Transverse colon (tissue), 4 donors: ENCODE measurements at regions not wholly inside any gene's neighbourhood (a gene's known extent, or its start where the extent isn't known, plus 50 kb on each side); places are given as distances from the start of the nearest gene placed in this dataset.
"Not testable (repeated sequence)": the region's sequence is repeated elsewhere in the genome, so short reads cannot be mapped to it uniquely, and the experiment has no call there.

Experiments used
- DNase-seq: peaks from one replicate; pipeline ENCODE4 v3.0.0-alpha.2; 2019
- H3K27ac ChIP-seq, 4 donors: fragments of 200-600 bp; sonication (generic); 2 replicates each; pipeline ENCODE4 v1.5.1; 2016 to 2018; ENCODE audit warnings: inconsistent platforms in 4 of 4
- H3K27me3 ChIP-seq: fragments of 200-600 bp; sonication (generic); 2 replicates; pipeline ENCODE4 v1.5.1; 2017; ENCODE audit warnings: inconsistent platforms
- H3K36me3 ChIP-seq, 4 donors: fragments of 200-600 bp; sonication (generic); 2 replicates each; pipeline ENCODE4 v1.5.1; 2017 to 2019; ENCODE audit warnings: inconsistent platforms in 4 of 4
- H3K4me1 ChIP-seq, 4 donors: fragments of 200-600 bp; sonication (generic); 2 replicates each; pipeline ENCODE4 v1.5.1; 2017 to 2020; ENCODE audit warnings: inconsistent platforms in 4 of 4
- H3K4me3 ChIP-seq, 4 donors: fragments of 200-600 bp; sonication (generic); 1 replicate in 1 of 4; 2 replicates in 3 of 4; pipeline versions ENCODE4 v1.5.1 to v1.6.1; 2017 to 2019; ENCODE audit warnings: inconsistent platforms in 4 of 4
- H3K9me3 ChIP-seq, 2 donors: fragments of 200-600 bp; sonication (generic); 2 replicates each; pipeline ENCODE4 v1.5.1; 2017 to 2019; ENCODE audit warnings: inconsistent platforms in 2 of 2
- EP300 ChIP-seq: sonication (generic); formaldehyde crosslinking; IDR thresholded peaks from one replicate; pipeline ENCODE4 v1.6.1; 2017; ENCODE audit warnings: antibody characterized with exemption, low read depth
- POLR2A ChIP-seq: fragments of 450-650 bp; IDR thresholded peaks from one replicate; pipeline ENCODE4 v1.6.1; 2016; ENCODE audit warnings: antibody characterized with exemption, mild to moderate bottlenecking, moderate library complexity
- POLR2AphosphoS5 ChIP-seq, 3 donors: sonication (generic); formaldehyde crosslinking; IDR thresholded peaks; one replicate each; pipeline ENCODE4 v1.6.1; 2016; ENCODE audit warnings: antibody characterized with exemption in 3 of 3
- WGBS, 2 donors: methylation state at CpG; one replicate each; pipeline ENCODE4 v1.1.5; 2018; ENCODE audit warnings: low coverage in 1 of 2; 5-methylcytosine and 5-hydroxymethylcytosine counted together
- in situ Hi-C, 4 donors: fragments of 200-750 bp; cut with MboI; loops; one replicate each; pipeline versions ENCODE4 v1.15.0 to v1.15.1; 2017; ENCODE audit warnings: low sequenced_read_pairs in 3 of 4, low pct_ligation_motif_present in 1 of 4, low pct_unique_long_range_greater_than_20kb in 1 of 4
- intact Hi-C: fragments of 100-400 bp; cut with DNase I; formaldehyde crosslinking; loops from one replicate; pipeline ENCODE4 v1.15.1; 2023; ENCODE audit warnings: low total_unique reads
- TF ChIP-seq, protein P1 (sequence below), 5 experiments: fragments of 200-600 bp in 3 of 5; fragments of 450-650 bp in 2 of 5; sonication (generic) in 3 of 5; IDR thresholded peaks; 1 replicate in 2 of 5; 2 replicates in 3 of 5; pipeline ENCODE4 v1.5.1; 2016 to 2017; ENCODE audit warnings: antibody characterized with exemption in 5 of 5, inconsistent platforms in 3 of 5, mild to moderate bottlenecking in 2 of 5, moderate library complexity in 1 of 5

DNA sequence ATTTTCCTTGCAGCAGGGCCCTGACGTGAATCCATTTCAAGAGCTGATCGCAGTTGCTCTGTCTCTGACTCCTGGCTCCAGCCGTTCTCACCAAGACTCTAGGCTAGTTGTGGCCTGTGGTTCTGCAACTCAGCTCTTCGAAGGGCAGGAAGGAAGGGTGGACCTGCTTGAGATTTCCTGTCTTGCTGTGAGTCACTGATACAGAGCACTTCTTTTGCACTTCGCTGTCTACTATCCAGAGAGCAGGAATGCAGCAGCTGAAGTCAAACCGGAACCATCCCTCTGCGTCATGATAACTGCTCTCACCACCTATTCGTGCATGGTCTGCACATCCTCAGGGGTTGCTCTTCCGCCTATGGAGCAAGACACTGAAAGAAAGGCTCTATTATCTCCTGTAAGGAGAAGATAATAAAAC, 59.7 kb downstream of the RAP2B start:
- Histone ChIP-seq H3K27me3 (no peaks in the 10 kb centered on the region), H3K9me3 (no peaks in the 10 kb centered on the region), H3K4me1 (peaks cover 0 to 3% (median 0%) of the 10 kb centered on the region in 4 donors), H3K36me3 (no peaks in the 10 kb centered on the region), H3K27ac (peak overlapping the region; percentile 53 to 73 (median 60)), H3K4me3 (no peak overlapping the region)
- peak; percentile 49 for DNase-seq
- TF ChIP-seq POLR2A (peak; percentile 36), POLR2AphosphoS5 (IDR thresholded peaks at IDR 0.05) (peak in 2 of 3 donors; percentile 42 to 43)
- TF ChIP-seq, protein P1, sequence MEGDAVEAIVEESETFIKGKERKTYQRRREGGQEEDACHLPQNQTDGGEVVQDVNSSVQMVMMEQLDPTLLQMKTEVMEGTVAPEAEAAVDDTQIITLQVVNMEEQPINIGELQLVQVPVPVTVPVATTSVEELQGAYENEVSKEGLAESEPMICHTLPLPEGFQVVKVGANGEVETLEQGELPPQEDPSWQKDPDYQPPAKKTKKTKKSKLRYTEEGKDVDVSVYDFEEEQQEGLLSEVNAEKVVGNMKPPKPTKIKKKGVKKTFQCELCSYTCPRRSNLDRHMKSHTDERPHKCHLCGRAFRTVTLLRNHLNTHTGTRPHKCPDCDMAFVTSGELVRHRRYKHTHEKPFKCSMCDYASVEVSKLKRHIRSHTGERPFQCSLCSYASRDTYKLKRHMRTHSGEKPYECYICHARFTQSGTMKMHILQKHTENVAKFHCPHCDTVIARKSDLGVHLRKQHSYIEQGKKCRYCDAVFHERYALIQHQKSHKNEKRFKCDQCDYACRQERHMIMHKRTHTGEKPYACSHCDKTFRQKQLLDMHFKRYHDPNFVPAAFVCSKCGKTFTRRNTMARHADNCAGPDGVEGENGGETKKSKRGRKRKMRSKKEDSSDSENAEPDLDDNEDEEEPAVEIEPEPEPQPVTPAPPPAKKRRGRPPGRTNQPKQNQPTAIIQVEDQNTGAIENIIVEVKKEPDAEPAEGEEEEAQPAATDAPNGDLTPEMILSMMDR (IDR thresholded peaks at IDR 0.05) = no peak
- WGBS, 2 donors = 35 to 43% methylated on average over 6 to 9 of the region's 9 CpGs
- intact Hi-C loops (no loop called here), in situ Hi-C loops (no loop called here)

DNA sequence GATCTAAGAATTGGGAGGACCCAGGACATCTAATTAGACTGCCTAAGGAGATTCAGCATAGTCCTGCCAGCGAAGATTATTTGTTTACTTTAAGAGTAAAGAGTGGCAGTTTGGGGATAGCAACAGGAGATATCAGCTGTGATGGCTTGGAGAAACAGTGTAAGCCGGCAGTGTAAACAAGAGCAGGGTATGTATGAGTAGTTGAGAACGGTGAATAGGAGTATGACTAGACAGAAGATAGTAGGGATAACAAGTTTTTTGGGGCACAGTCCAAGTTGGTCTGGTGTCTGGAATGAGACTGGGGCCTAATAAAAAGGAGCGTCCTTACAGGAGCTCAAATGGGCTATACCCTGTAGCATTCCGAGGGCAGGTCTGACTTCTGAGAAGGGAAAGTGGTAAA, 64.9 kb downstream of the RAP2B start:
- H3K36me3 ChIP-seq, H3K4me3 ChIP-seq, H3K4me1 ChIP-seq, DNase-seq, intact Hi-C loops, H3K27ac ChIP-seq, H3K27me3 ChIP-seq, in situ Hi-C loops, H3K9me3 ChIP-seq: not testable (repeated sequence)
- 56 to 74% methylated on average over 5 of the region's 5 CpGs for WGBS, 2 donors

DNA sequence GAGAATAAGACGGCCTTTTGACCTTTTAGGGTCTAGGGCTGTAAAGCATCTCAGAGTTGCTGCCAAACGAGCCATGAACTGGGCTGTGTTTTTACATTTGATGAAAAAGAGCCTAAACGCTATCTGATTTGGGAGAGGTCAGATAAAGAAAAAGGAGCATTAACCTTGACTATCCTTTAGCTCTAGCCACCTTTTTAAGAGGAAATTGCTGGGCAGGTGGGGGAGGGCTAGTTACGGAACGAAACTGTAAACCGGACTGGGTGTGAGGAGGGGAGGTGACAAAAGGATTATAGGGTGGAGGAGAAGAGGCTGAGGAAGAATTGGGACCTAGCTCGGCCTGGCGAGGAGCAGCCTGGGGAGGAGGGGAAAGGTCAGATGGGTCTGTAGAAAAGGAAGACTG, 68.4 kb downstream of the RAP2B start:
- WGBS, 2 donors = 69 to 70% methylated on average over 8 of the region's 8 CpGs
- H3K36me3 ChIP-seq, H3K4me1 ChIP-seq, DNase-seq, H3K9me3 ChIP-seq, H3K27me3 ChIP-seq, H3K4me3 ChIP-seq, in situ Hi-C loops, intact Hi-C loops, H3K27ac ChIP-seq: not testable (repeated sequence)

DNA sequence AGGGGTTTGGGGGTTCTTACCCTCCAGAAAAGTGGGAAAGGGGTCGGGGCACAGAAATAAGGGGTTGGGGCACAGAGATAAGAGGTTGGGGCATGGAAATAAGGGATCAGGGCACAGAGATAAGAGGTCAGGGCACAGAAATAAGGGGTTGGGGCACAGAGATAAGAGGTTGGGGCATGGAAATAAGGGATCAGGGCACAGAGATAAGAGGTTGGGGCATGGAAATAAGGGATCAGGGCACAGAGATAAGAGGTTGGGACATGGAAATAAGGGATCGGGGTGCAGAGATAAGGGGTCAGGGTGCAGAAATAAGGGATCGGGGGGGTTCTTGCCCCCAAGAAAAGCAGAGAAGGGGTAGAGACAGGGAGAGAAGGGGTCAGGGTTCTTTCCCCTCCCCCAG, 69.2 kb downstream of the RAP2B start:
- H3K36me3 ChIP-seq, H3K27me3 ChIP-seq, in situ Hi-C loops, H3K4me1 ChIP-seq, intact Hi-C loops, H3K27ac ChIP-seq, H3K4me3 ChIP-seq, DNase-seq, H3K9me3 ChIP-seq: not testable (repeated sequence)
- WGBS, 2 donors = 85% methylated on average over 3 of the region's 3 CpGs; no CpG with 5 or more reads in 1 of the 2 donors

DNA sequence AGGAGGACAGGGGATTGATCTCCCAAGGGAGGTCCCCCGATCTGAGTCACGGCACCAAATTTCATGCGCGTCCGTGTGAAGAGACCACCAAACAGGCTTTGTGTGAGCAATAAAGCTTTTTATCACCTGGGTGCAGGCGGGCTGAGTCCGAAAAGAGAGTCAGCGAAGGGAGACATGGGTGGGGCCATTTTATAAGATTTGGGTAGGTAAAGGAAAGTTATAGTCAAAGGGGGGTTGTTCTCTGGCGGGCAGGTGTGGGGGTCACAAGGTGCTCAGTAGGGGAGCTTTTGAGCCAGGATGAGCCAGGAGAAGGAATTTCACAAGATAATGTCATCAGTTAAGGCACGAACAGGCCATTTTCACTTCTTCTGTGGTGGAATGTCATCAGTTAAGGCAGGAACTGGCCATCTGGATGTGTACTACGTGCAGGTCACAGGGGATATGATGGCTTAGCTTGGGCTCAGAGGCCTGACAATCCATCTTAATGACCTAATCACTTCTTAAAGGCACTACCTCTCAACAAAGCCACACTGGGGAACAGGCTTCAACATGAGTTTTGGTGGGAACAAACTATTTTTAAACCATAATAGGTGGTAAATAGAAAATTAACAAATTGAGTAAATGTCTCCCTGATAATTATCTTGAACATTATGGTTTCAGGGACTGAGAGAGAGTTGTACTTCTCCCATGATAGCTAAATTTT, 70.2 kb downstream of the RAP2B start:
- H3K27ac ChIP-seq, DNase-seq, H3K9me3 ChIP-seq, H3K4me1 ChIP-seq, H3K27me3 ChIP-seq, H3K36me3 ChIP-seq, intact Hi-C loops, H3K4me3 ChIP-seq, in situ Hi-C loops: not testable (repeated sequence)
- 87 to 89% methylated on average over 9 to 11 of the region's 11 CpGs for WGBS, 2 donors

DNA sequence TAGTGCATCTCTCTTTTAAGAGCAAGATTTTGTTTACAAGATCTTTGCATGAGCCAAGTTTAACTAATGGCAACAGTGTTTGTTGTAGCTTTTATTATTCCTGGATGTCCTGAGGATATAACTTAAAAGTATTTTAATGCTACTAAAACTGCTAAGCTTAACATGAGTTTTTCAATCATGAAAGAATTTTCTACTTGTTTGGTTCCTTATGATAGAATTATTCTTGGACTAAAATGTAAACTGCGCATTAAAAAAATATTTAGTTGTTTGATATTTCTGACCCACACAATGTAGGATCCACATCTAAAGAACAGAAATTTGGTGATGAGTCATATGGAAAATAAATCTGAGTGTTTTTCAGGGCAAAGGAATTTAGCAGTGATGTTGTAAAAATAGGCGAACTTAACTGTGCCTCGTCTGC, 70.8 kb downstream of the RAP2B start:
- Histone ChIP-seq H3K27ac (no peak overlapping the region), H3K9me3 (no peaks in the 10 kb centered on the region), H3K36me3 (no peaks in the 10 kb centered on the region), H3K4me3 (no peak overlapping the region), H3K4me1 (peaks cover 0 to 4% (median 0%) of the 10 kb centered on the region in 4 donors), H3K27me3 (no peaks in the 10 kb centered on the region)
- intact Hi-C loops (no loop called here), in situ Hi-C loops (no loop called here)
- DNase-seq = no peak
- WGBS, 2 donors = 67 to 70% methylated on average over 3 of the region's 3 CpGs
- TF ChIP-seq POLR2AphosphoS5 (IDR thresholded peaks at IDR 0.05) (no peak), POLR2A (no peak), EP300 (no peak)
- TF ChIP-seq, protein P1 (IDR thresholded peaks at IDR 0.05) = no peak
